HepG2 (cell line): ENCODE measurements at regions not wholly inside any gene's neighbourhood (a gene's known extent, or its start where the extent isn't known, plus 50 kb on each side); places are given as distances from the start of the nearest gene placed in this dataset.

ENCODE experiments used
- ATAC-seq: fragments of 200-7000 bp; cut with Tn5 transposase; 3 replicates; pipeline ENCODE4 v1.9.1; 2020; ENCODE audit warnings: mild to moderate bottlenecking, moderate library complexity
- BruUV-seq: library from RNA; stranded (reverse); fragments of 400-500 nt; replicated peaks from 2 replicates; lab custom pipeline; 2021; lab: Mats Ljungman, UMichigan
- CTCF ChIA-PET: fragments of 300-600 bp; formaldehyde crosslinking; extraction: SDS; loops from one replicate; lab custom pipeline; 2021; ENCODE audit warnings: low total read pairs, inconsistent platforms, low intra/inter-chr PET ratio; lab: Yijun Ruan, JAX
- POLR2A ChIA-PET: fragments of 350-600 bp; sonication (Branson Sonifier 250); formaldehyde crosslinking; loops from one replicate; lab custom pipeline; 2020; ENCODE audit warnings: antibody characterized with exemption, inconsistent platforms; lab: Yijun Ruan, JAX
- DNase-seq: peaks from one replicate; pipeline ENCODE4 v3.0.0-alpha.2; 2015; ENCODE audit warnings: low spot score
- FAIRE-seq: peaks from 3 replicates; lab custom pipeline; 2011; peaks lifted over from hg19 to GRCh38; lab: Jason Lieb, UNC
- H2AFZ ChIP-seq: one replicate; pipeline ENCODE4 v1.6.1; 2011; ENCODE audit warnings: low read length, inconsistent platforms
- H3K27ac ChIP-seq: fragments of 300-600 bp; 3 replicates; pipeline ENCODE4 v1.8.0; 2011; ENCODE audit warnings: mixed run types, mild to moderate bottlenecking, mixed read lengths, low read length, inconsistent platforms; ENCODE audit not compliant: insufficient read depth; ENCODE audit errors: extremely low read length
- H3K27me3 ChIP-seq, 2 experiments: fragments of 200-600 bp in 1 of 2; 2 replicates in 1 of 2; 3 replicates in 1 of 2; pipeline versions ENCODE4 v1.6.0 to v1.8.0; 2011; ENCODE audit warnings: low read length in 2 of 2, mild to moderate bottlenecking in 2 of 2, moderate library complexity in 2 of 2, inconsistent platforms in 1 of 2; ENCODE audit not compliant: insufficient read depth in 2 of 2, control insufficient read depth in 1 of 2
- H3K36me3 ChIP-seq, 2 experiments: fragments of 200-600 bp in 1 of 2; replicated peaks in 1 of 2; 2 replicates in 1 of 2; 3 replicates in 1 of 2; pipeline versions ENCODE4 v1.5.1 to v1.8.0; 2011; ENCODE audit warnings: low read length in 2 of 2, inconsistent platforms in 1 of 2; ENCODE audit not compliant: insufficient read depth in 2 of 2, control insufficient read depth in 1 of 2
- H3K4me1 ChIP-seq: 2 replicates; pipeline ENCODE4 v1.5.1; 2012; ENCODE audit warnings: low read length, inconsistent platforms; ENCODE audit not compliant: insufficient read depth
- H3K4me2 ChIP-seq: 2 replicates; pipeline ENCODE4 v1.6.0; 2011; ENCODE audit warnings: low read depth, low read length, inconsistent platforms
- H3K4me3 ChIP-seq, 3 experiments: fragments of 200-600 bp in 1 of 3; sonication (generic), shearing (Covaris generic) in 1 of 3; replicated peaks in 1 of 3; 2 replicates each; pipeline ENCODE4 v1.5.1; 2011 to 2016; ENCODE audit warnings: low read length in 3 of 3, inconsistent platforms in 2 of 3, low read depth in 2 of 3, mild to moderate bottlenecking in 2 of 3, control low read depth in 1 of 3, mixed read lengths in 1 of 3; ENCODE audit not compliant: insufficient read depth in 1 of 3
- H3K79me2 ChIP-seq: one replicate; pipeline ENCODE4 v1.6.1; 2011; ENCODE audit warnings: low read length, inconsistent platforms; ENCODE audit not compliant: insufficient read depth
- H3K9ac ChIP-seq: 2 replicates; pipeline ENCODE4 v1.6.0; 2011; ENCODE audit warnings: mild to moderate bottlenecking, low read depth, low read length, inconsistent platforms; ENCODE audit not compliant: insufficient read depth
- H3K9me3 ChIP-seq: 2 replicates; pipeline ENCODE4 v1.5.1; 2012; ENCODE audit warnings: mild to moderate bottlenecking, low read length
- H4K20me1 ChIP-seq: 2 replicates; pipeline ENCODE4 v1.6.0; 2011; ENCODE audit warnings: inconsistent platforms, mild to moderate bottlenecking, low read length, moderate library complexity; ENCODE audit not compliant: insufficient read depth
- GATAD1 ChIP-seq: IDR thresholded peaks from 2 replicates; pipeline ENCODE4 v1.6.1; 2016; ENCODE audit warnings: missing genetic modification reagents, missing compliant biosample characterization
- GPN1 ChIP-seq: sonication (generic); formaldehyde crosslinking; IDR thresholded peaks from 2 replicates; pipeline ENCODE4 v1.5.1; 2020; ENCODE audit warnings: missing genetic modification reagents, borderline replicate concordance
- SATB2 ChIP-seq: sonication (generic); formaldehyde crosslinking; IDR thresholded peaks from 2 replicates; pipeline ENCODE4 v1.5.0; 2020; ENCODE audit warnings: missing genetic modification reagents
- TBX2 ChIP-seq: sonication (generic); formaldehyde crosslinking; IDR thresholded peaks from 2 replicates; pipeline ENCODE4 v1.5.0; 2020; ENCODE audit warnings: missing genetic modification reagents, mild to moderate bottlenecking, borderline replicate concordance
- ZNF251 ChIP-seq: sonication (generic); formaldehyde crosslinking; IDR thresholded peaks from 2 replicates; pipeline ENCODE4 v1.9.0; 2021; ENCODE audit warnings: mild to moderate bottlenecking, missing genetic modification reagents
- WGBS: methylation state at CpG from one replicate; pipeline ENCODE4 v1.1.6; 2017; ENCODE audit warnings: low lambda C conversion rate; 5-methylcytosine and 5-hydroxymethylcytosine counted together
- in situ Hi-C: cut with HindIII; loops from 2 replicates; pipeline ENCODE4 v1.10.0; 2017; ENCODE audit warnings: low pct_unique_long_range_greater_than_20kb; ENCODE audit not compliant: extremely low pct_ligation_motif_present
- intact Hi-C: fragments of 100-400 bp; cut with micrococcal nuclease; formaldehyde crosslinking; loops from one replicate; pipeline ENCODE4 v1.10.0; 2022; ENCODE audit not compliant: unreplicated experiment
- TF ChIP-seq, protein P1 (sequence below): sonication (generic); formaldehyde crosslinking; IDR thresholded peaks from 2 replicates; pipeline ENCODE4 v1.4.0; 2020; ENCODE audit warnings: missing genetic modification reagents; ENCODE audit errors: not compliant biosample characterization
- TF ChIP-seq, protein P2 (sequence below): IDR thresholded peaks from 2 replicates; pipeline ENCODE4 v1.6.1; 2016; ENCODE audit warnings: mild to moderate bottlenecking

DNA sequence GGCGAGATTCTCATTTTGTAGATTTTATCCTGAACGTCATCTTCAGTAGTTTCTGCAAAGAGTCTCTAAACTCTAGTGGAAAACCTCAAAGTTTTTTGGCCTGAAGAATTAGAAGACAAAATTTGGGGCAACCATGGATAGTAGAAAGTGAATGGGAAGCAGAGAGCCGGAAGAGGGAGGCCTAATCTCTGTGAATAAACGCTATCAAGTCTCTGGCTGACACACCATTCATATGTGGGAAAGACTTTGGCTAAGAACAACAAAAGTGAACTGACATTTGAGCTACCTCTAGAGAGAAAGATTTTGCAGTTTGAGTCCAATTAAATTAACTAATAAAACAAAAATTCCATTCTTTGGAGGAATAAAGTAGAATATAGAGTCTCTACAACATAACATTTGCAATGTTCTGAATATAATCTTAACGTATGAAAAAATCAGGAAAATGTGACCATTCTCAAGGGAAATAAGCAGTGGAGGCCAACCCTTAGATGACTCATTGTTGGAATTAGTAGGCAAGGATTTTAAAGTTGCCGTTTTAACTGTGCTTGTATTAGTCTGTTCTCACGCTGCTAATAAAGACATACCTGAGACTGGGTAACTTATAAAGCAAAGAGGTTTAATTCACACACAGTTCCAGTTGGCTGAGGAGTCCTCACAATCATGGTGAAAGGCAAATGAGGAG lies 184.6 kb downstream of the C3orf38 start (continued):
- TF ChIP-seq, protein P1, sequence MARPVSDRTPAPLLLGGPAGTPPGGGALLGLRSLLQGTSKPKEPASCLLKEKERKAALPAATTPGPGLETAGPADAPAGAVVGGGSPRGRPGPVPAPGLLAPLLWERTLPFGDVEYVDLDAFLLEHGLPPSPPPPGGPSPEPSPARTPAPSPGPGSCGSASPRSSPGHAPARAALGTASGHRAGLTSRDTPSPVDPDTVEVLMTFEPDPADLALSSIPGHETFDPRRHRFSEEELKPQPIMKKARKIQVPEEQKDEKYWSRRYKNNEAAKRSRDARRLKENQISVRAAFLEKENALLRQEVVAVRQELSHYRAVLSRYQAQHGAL (CRISPR knock-in tag) = no peak
- TF ChIP-seq ZNF251 (CRISPR knock-in tag) (no peak), GPN1 (CRISPR knock-in tag) (no peak), TBX2 (no peak)

DNA sequence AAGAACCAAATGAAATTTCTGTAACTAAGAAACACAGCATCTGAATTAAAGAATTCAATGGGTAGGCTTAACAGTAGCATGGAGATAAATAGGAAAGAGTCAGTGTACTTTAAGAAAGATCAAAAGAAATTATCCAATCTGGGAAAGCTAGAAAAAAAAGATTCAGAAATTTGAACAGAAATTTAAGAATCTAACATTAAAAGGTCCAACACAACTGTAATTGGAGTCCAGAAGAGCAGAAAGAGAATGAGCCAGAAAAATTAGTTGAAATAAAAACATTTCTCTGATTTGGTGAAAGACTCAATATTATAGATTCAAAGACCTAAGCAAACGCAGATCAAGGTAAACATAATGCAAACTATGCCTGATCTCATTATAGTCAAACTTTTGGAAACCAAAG lies 187.1 kb downstream of the C3orf38 start:
- POLR2A ChIA-PET = no interaction called here
- Histone ChIP-seq H3K4me2 (no peak overlapping the region), H3K4me1 (no peaks in the 10 kb centered on the region), H3K27me3 (no peaks in the 10 kb centered on the region), H3K36me3 (no peaks in the 10 kb centered on the region), H3K4me3 (no peak overlapping the region), H3K9ac (no peak overlapping the region), H3K9me3 (peaks cover 14% of the 10 kb centered on the region), H4K20me1 (no peaks in the 10 kb centered on the region), H3K27ac (no peak overlapping the region), H3K79me2 (no peaks in the 10 kb centered on the region), H2AFZ (no peak overlapping the region)
- TF ChIP-seq GATAD1 (CRISPR knock-in tag) (no peak), SATB2 (CRISPR knock-in tag) (no peak)
- TF ChIP-seq, protein P2, sequence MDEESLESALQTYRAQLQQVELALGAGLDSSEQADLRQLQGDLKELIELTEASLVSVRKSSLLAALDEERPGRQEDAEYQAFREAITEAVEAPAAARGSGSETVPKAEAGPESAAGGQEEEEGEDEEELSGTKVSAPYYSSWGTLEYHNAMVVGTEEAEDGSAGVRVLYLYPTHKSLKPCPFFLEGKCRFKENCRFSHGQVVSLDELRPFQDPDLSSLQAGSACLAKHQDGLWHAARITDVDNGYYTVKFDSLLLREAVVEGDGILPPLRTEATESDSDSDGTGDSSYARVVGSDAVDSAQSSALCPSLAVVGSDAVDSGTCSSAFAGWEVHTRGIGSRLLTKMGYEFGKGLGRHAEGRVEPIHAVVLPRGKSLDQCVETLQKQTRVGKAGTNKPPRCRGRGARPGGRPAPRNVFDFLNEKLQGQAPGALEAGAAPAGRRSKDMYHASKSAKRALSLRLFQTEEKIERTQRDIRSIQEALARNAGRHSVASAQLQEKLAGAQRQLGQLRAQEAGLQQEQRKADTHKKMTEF (CRISPR knock-in tag) = no peak
- CTCF ChIA-PET = no interaction called here
- intact Hi-C loops = no loop called here
- no peak for ATAC-seq
- in situ Hi-C loops = no loop called here
- DNase-seq = no peak
- BruUV-seq = no TSS peak
- 3% methylated on average over 1 of the region's 1 CpG for WGBS
- no peak for FAIRE-seq
